WI38 (cell line): ENCODE measurements at regions not wholly inside any gene's neighbourhood (a gene's known extent, or its start where the extent isn't known, plus 50 kb on each side); places are given as distances from the start of the nearest gene placed in this dataset.

Experiments used
- H3K4me3 ChIP-seq: 2 replicates; pipeline ENCODE4 v1.5.1; 2011; ENCODE audit warnings: low read depth, mild to moderate bottlenecking, control low read depth, low read length
- TF ChIP-seq, protein P1 (sequence below): IDR thresholded peaks from 2 replicates; pipeline ENCODE4 v1.5.1; 2012; ENCODE audit warnings: low read depth, mild to moderate bottlenecking, control low read depth, low read length

DNA sequence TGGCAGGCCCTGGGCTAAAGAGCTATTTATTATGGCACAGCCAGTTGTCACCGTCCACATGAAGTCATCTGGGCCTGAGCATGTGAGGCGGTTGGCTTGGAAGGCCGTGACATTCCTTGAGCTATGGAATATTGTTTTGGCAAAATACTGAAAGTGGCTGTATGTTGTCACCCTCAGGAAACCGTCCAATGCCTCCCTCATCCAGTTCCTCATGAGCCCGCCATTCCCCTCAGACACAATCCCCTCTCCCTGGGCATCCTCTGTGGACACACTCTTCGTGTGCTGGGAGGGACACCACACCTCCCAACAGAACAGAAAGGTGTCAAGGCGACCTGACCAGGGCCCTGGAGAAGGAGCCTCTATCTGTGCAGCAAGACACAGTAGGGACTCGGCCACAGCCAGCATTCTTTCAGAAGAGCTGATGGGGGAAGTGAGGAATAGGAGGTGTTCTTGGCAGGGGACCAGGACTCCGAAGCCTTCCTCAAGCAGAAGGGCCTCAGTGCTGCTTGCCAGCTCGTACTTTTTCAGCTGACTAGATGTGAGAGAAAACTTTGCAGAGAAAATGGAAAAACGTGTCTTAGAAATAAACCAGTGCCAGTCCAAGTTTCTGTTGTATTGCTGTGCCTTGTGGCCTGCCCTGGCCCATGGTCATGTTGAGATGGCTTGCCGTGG, 120.5 kb downstream of the SOD2 start:
- TF ChIP-seq, protein P1, sequence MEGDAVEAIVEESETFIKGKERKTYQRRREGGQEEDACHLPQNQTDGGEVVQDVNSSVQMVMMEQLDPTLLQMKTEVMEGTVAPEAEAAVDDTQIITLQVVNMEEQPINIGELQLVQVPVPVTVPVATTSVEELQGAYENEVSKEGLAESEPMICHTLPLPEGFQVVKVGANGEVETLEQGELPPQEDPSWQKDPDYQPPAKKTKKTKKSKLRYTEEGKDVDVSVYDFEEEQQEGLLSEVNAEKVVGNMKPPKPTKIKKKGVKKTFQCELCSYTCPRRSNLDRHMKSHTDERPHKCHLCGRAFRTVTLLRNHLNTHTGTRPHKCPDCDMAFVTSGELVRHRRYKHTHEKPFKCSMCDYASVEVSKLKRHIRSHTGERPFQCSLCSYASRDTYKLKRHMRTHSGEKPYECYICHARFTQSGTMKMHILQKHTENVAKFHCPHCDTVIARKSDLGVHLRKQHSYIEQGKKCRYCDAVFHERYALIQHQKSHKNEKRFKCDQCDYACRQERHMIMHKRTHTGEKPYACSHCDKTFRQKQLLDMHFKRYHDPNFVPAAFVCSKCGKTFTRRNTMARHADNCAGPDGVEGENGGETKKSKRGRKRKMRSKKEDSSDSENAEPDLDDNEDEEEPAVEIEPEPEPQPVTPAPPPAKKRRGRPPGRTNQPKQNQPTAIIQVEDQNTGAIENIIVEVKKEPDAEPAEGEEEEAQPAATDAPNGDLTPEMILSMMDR = no peak
- no peak overlapping the region for H3K4me3 ChIP-seq

DNA sequence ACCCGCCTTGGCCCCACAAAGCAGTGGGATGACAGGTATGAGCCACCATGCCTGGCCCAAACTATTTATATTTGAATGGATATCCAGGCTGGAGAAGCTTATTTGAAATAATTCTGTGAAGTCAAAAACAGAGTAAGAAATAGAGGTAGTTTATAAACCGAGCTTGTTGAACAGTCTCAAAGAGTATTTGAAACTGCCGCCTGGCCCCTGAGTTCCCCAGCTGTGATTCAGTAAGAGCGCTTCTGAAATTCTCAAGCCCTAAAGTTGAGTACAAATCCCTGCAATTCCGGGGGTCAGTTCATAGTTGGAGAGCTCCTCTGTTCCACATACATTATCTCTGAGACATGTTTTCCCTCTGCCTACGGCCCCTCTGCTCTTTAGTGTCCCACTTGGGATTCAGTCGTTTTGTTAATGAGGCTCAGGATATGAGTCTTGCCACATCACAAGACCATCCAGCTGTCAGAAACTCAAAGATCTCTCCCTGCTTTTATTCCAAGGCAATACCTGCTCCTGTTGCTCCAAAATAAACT, 127.8 kb downstream of the SOD2 start:
- no peak overlapping the region for H3K4me3 ChIP-seq
- TF ChIP-seq, protein P1 = no peak

DNA sequence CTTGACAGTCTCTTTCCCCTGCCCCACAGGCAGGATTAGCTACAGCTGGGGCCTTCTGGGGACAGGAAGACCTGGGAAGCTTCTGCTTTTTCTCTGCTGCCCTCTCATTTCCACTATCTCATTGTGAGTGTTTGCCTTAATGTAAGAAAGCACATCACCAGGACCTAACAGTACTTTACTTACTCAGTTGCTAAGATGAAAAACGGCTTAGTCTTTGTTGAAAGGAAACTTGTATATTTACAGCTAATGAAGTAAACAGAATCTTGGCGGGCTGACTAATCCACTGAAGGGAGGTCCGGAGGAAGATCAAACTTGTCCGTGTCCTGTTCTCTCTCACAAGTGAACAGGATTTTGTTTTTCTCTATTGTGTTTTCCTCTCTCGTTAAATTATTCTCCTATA, 128.6 kb downstream of the SOD2 start:
- TF ChIP-seq, protein P1 = no peak
- H3K4me3 ChIP-seq = no peak overlapping the region

DNA sequence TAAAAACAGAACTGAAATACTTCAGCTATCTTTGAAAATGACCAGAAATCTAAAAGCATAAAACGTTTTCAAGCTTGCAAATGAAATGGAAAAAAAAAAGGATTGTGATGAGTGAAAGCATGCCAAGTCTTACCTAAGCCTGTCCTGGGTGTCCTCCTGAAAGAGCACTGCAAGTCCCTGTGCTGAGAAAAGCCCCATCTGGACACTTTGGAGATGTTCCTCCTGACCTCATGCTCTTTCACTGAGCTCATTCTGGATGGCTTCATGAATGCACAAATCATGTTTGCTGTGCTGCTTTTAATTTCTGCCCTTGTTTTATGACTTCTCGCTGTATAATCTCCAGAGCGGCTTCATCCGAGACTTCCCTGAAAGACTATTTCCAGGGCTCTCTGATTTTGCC, 136.0 kb downstream of the SOD2 start:
- TF ChIP-seq, protein P1 = no peak
- H3K4me3 ChIP-seq = no peak overlapping the region

DNA sequence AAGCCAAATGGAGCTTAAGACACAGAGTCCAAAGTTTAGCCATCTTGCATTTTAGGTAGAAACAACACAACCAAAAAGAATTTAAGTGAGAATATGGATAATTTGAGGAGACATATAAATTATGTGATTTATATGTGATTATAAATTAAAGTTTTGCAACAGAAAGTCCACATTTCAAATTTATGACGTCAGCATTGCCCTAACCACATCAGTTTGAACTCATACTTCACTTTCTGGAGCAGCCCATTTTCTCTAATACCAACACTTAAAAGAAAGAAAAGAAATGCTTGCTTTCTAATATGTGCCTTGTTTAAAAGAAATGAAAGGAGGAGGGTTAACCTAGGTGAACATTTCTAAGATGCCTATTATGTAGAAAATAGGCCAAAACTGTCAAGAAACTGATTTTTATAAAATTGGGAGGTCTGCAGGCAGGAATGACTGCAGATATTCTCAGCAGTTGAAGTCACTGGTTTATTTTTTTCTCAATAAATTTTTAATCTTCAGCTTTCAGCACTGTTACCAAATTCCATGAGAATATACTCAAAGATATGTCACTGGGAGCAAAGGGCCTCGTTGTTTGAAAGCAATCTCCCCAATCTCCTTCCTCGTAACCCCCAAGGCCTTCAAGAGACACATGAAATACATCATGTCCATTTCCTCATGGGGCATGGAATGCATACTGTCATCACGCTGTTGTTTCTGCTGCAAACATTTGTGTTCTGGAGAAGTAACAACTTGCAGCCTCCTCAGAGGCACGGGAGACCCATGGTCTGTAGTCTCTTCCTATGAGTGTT, 137.8 kb downstream of the SOD2 start:
- TF ChIP-seq, protein P1 = no peak

DNA sequence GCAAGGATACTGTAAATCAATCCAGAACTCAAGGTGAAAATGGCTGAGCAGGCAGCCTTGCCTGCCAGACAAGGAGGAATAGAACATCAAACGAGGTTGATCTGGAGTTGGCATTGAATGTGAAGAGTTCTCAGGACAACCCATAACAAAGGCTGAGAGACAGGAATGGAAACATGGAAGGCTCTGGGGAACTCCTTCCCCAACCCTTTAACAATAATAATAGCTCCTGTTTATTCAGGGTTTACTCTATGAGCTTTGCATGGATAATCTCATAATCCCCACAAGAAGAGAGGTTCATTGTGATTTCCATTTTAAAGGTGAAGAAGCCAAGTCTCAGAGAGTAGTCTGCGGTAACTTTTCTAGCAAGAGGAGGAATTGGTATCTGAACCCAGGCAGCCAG, 151.7 kb downstream of the SOD2 start:
- TF ChIP-seq, protein P1 = no peak

More for the DNA sequence above, 137.8 kb downstream of the SOD2 start:
- no peak overlapping the region for H3K4me3 ChIP-seq

DNA sequence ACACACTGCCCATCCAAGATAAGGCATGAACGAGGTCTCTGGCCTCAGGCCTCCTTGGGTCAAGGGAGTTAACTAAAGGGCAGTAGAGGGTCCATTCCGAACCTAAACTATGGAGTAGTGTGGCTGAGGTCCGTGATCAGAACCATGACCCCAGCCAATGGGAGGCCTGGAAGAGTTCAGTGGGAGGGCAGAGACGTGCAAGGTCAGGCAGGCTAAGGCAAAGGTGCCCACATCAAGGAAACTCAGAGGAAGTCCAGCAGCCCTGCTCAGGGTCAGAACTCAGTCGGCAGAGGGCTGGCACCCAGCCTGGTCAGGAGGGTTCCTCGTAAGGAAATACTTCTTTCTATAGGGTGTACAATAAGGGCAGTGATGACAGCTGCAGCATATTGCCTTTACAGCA, 152.2 kb downstream of the SOD2 start:
- no peak overlapping the region for H3K4me3 ChIP-seq
- TF ChIP-seq, protein P1 = no peak

More for the DNA sequence above, 151.7 kb downstream of the SOD2 start:
- H3K4me3 ChIP-seq = no peak overlapping the region
